ENCODE measurements at regions not wholly inside any gene's neighbourhood (a gene's known extent, or its start where the extent isn't known, plus 50 kb on each side); places are given as distances from the start of the nearest gene placed in this dataset.

DNA sequence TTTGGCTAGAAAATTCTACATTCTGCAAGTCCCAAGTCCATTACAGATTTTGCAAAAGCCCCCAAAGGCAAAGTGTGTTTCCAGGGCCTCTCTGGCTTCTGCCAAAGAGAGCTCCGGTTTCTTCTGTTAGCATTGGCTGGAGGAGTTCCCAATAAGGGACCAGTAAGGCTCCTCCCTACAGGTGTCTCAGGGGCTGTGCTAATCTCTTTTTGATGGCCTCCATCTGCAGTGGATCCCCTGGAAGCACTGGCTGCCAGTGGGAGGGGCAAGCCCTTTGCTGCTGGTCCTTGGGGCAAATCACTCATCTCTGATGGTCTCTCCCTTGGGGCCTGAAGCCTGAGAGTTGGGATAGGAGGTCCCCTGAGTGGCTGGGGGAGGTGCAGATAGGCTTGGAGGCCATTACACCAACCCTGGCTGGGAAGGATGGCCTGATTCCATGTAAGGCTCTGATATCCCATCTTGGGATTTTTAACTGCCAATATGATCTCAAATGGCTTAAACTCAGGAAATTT is 89.1 kb upstream of the USP24 start:
- TF ChIP-seq POLR2A (IDR thresholded peaks at IDR 0.05; ENCODE audit: low read length) (no peak), GATA1 (IDR thresholded peaks at IDR 0.05; ENCODE audit: low read depth, low read length) (no peak)

Data from erythroblast (primary cell).